ENCODE measurements at regions not wholly inside any gene's neighbourhood (a gene's known extent, or its start where the extent isn't known, plus 50 kb on each side); places are given as distances from the start of the nearest gene placed in this dataset.
"Not testable (repeated sequence)": the region's sequence is repeated elsewhere in the genome, so short reads cannot be mapped to it uniquely, and the experiment has no call there.

GRCh38 chr17:46460129-46460528, 52.1 kb upstream of the LRRC37A2 start:
- DNase-seq (ENCODE audit: missing footprints); ATAC-seq; intact Hi-C loops (cut with DNase I): not testable (repeated sequence)

- intact Hi-C loops (cut with DNase I); ATAC-seq; DNase-seq (ENCODE audit: missing footprints): not testable (repeated sequence)
These were observed 57.2 kb upstream of the LRRC37A2 start for GRCh38 chr17:46455069-46455468.

DNA sequence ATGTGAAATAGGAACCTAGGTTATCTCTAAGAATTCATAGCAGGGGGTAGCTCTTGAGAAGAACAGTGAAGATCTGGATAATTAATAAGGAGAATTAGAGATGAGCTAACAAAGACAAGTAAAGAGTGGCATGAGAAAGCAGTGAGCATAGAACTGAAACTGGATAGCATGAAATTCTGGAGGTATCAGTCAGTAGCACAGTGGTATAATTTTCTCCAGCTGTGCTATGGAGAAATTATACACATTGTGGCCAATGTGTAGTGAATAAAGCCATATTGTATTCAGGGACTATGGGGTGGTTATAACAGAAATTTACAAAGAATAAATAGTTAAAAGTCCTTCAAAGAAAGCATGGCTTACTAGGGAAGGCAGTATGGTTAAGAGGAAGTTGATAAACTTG, 57.7 kb upstream of the LRRC37A2 start:
- ATAC-seq; intact Hi-C loops (cut with DNase I); DNase-seq (ENCODE audit: missing footprints): not testable (repeated sequence)

- intact Hi-C loops (cut with DNase I); DNase-seq (ENCODE audit: missing footprints); ATAC-seq: not testable (repeated sequence)
These were observed 59.2 kb upstream of the LRRC37A2 start for GRCh38 chr17:46453077-46453476.

DNA sequence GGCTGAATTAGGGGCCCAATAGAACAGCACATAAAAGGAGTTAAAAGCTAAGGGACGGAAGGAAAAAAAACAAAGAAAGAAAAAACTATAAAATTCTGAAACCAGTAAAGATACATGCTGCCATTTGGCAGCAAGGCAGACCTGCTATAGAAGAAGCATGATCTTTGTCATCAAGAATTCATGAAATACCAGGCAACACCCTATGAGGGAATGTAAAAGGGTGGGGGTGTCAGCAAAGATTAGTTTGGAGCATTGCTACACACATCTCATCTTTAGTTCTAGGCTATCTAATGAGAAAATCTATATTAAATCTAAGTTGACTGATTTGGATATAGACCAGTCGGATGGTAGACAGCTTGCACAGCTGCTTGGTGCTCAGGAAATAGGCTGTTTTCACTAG, 66.4 kb upstream of the LRRC37A2 start:
- DNase-seq (ENCODE audit: missing footprints); ATAC-seq; intact Hi-C loops (cut with DNase I): not testable (repeated sequence)

DNA sequence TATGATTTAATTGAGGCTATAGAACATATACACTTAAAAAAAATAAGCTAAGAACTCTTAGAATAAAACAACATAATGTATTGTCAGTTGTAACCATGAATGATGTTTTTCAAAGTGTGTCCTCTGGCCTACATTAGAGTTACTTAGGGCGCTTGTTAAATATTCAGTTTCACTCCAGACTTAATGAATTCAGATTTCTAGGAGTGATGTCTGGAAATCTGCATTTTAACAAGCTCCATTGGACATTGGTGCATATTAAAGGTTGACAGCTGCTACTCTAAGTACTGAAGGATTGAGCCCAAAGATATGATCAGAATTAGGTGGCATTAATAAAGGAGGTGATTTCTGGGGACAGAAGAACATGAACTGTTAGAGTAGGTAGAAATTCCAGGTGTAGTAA, 66.9 kb upstream of the LRRC37A2 start:
- ATAC-seq; DNase-seq (ENCODE audit: missing footprints); intact Hi-C loops (cut with DNase I): not testable (repeated sequence)

- DNase-seq (ENCODE audit: missing footprints); ATAC-seq; intact Hi-C loops (cut with DNase I): not testable (repeated sequence)
These were observed 70.1 kb upstream of the LRRC37A2 start for GRCh38 chr17:46442153-46442552.

GRCh38 chr17:46440665-46441064, 71.6 kb upstream of the LRRC37A2 start:
- intact Hi-C loops (cut with DNase I); DNase-seq (ENCODE audit: missing footprints); ATAC-seq: not testable (repeated sequence)

DNA sequence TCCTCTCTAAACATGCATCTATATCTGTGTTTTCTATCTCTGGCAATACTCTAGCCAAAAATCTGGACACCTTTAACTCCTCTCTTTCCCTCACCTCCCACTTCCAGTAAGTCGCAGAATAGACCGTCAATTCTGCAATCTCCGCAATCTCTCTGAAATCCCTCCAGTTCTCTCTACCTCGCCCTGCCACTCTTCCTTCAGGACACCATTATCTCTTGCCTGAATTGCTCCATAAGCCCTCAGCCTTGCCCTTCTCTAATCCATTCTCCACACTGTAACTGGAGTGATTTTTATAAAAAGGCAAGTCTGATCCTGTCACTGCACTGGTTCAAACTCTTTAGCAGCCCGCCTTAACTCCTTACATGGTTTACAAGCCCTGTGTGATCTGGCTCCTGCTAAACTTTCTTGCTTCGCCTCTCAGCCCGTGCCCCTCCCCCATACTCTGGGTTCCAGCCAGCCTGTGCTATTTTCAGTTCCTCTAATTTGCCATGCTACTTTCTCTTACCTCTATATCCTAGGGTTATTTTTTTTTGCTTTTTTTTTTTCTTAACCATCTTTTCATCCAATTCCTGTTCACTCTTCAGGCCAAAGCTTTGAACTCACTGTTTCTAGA, 73.0 kb upstream of the ARL17B start:
- DNase-seq (ENCODE audit: missing footprints); intact Hi-C loops (cut with DNase I): not testable (repeated sequence)
- ATAC-seq = peak; percentile 91

DNA sequence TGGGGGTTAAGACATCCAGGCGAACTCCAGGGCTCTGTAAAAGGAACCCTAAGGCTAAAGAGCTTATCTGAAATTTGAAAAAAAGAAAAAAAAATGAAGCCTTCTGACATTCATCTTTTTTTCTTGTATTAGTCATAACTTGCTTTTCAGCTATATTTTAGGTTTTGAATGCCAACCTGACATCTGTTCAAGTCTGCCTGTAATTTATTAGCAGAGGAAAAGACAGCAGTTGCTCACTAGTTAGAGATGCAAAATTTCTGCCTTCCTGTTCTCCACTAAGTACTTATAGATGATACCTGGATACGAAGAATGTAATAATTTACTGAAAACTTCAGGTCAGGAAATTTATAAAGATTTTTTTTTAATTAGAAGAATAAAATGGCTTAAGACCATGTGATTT, 68.7 kb upstream of the ARL17B start:
- ATAC-seq; intact Hi-C loops (cut with DNase I); DNase-seq (ENCODE audit: missing footprints): not testable (repeated sequence)

DNA sequence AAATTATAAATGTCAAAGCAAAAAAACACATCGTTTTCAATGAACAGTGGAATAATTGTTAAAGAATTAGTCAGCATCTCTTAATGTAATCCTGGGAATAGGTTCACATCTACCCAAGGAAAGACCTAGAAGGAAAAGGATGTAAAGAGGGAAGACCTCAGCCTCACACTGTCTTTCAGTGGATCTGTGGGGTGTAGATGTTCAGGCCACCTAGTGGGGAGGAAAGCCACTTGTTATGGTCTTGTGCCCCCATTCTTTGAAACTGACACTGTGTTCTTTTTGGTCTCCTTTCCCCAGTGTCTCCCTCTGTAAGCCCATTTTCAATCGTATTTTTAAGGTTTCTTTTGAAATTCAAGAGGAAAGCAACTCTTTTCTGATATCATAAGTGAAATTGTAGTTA, 68.1 kb upstream of the ARL17B start:
- intact Hi-C loops (cut with DNase I); ATAC-seq: not testable (repeated sequence)

DNA sequence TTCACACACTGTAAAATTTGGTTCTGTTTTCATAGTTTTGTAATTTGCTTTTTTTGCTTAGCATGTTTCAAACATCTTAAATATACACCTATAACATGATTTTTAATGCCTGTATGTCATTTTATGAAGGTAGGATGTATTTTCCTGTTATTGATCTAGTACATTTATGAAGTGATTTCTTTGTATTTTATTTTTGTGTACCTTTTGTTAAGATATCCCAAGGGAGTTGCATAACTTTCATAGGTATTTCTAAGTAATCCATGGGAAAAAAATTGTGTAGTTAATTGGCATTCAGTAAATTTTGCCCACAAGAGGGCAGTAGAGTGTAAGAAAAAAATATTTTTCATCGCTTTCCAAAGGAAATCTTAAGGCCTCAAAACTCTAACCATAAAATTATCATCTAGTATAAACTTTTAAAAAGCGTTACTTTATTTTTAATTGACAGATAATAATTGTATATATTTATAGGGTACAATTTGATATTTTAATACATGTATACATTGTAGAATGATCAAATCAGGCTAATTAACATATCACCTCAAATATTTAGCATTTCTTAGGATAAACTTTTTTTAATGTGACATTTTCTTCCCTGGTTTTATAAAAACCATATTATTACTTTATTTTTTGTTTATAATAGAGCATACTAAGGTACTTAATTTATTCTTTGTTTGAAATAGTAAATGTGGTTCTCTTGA, 62.8 kb upstream of the ARL17B start:
- ATAC-seq; intact Hi-C loops (cut with DNase I); DNase-seq (ENCODE audit: missing footprints): not testable (repeated sequence)

More for the DNA sequence above, 68.1 kb upstream of the ARL17B start:
- DNase-seq (ENCODE audit: missing footprints) = not testable (repeated sequence)

- intact Hi-C loops (cut with DNase I); ATAC-seq; DNase-seq (ENCODE audit: missing footprints): not testable (repeated sequence)
These were observed 56.3 kb upstream of the ARL17B start for GRCh38 chr17:46417907-46418306.

DNA sequence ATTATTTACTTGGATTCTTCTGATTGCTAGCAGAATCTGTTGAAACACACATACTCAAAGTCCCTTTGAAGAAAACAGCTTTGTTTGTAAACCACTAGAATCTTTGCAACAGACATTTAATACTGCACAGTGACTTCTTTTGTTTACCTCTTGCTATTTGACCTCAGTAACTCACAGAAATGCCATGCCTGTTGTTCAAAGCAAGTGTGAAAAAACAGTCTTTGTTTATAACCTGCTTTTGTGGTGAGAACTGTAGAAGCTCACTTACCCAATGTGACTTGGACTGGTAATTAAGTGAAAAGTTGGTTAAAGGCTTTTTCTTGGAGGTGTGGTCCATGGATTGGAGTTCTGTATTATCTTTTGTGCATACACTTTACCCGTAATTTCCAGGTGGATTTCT, 55.7 kb upstream of the ARL17B start:
- DNase-seq (ENCODE audit: missing footprints); intact Hi-C loops (cut with DNase I): not testable (repeated sequence)

DNA sequence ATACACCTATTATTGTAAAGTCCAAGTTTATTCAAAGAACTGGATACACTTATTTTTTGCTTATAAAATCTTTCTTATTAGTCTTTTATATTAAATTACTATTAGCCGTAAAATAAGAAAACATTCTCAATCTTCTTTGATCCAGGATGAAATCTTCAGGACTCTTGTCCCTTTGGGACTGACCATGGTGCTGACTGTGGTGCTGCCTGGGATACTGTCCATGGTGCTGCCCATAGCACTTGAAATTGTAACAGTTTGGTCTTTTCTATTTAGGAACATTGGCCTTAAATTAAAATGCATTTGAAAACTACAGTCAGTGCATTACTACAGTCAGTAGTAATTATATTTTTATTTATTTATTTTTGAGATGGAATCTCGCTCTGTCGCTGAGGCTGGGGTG, 53.0 kb upstream of the ARL17B start:
- DNase-seq (ENCODE audit: missing footprints); intact Hi-C loops (cut with DNase I): not testable (repeated sequence)
- ATAC-seq = peak; percentile 64

More for the DNA sequence above, 55.7 kb upstream of the ARL17B start:
- not testable (repeated sequence) for ATAC-seq

- DNase-seq (ENCODE audit: missing footprints); ATAC-seq; intact Hi-C loops (cut with DNase I): not testable (repeated sequence)
These were observed 50.6 kb upstream of the ARL17B start for GRCh38 chr17:46412156-46412555.

- DNase-seq (ENCODE audit: missing footprints); intact Hi-C loops (cut with DNase I); ATAC-seq: not testable (repeated sequence)
These were observed 49.7 kb upstream of the ARL17B start for GRCh38 chr17:46411172-46411852.
